K562 (cell line): ENCODE measurements at regions not wholly inside any gene's neighbourhood (a gene's known extent, or its start where the extent isn't known, plus 50 kb on each side); places are given as distances from the start of the nearest gene placed in this dataset.
"Not testable (repeated sequence)": the region's sequence is repeated elsewhere in the genome, so short reads cannot be mapped to it uniquely, and the experiment has no call there.

Experiments
- ATAC-seq: fragments of 200-7000 bp; cut with Tn5 transposase; 3 replicates; pipeline ENCODE4 v1.9.1; 2020; ENCODE audit warnings: moderate library complexity
- BruUV-seq: library from RNA; stranded (reverse); fragments of 400-500 nt; replicated peaks from 2 replicates; lab custom pipeline; 2021; lab: Mats Ljungman, UMichigan
- CTCF ChIA-PET: fragments of 300-600 bp; formaldehyde crosslinking; extraction: SDS; loops from one replicate; lab custom pipeline; 2021; ENCODE audit warnings: low intra/inter-chr PET ratio; lab: Yijun Ruan, JAX
- POLR2A ChIA-PET: fragments of 300-600, 350-650 bp; sonication (Branson Sonifier 250); formaldehyde crosslinking; extraction: SDS; loops from one replicate; lab custom pipeline; 2021; ENCODE audit warnings: antibody characterized with exemption, inconsistent platforms; lab: Yijun Ruan, JAX
- DNase-seq, 4 experiments: peaks; one replicate each; pipeline versions ENCODE4 v3.0.0 to v3.0.0-alpha.2; 2011 to 2018; ENCODE audit warnings: low spot score in 3 of 4, mixed read lengths in 3 of 4; ENCODE audit errors: extremely low read depth in 1 of 4
- FAIRE-seq: peaks from 2 replicates; lab custom pipeline; 2011; peaks lifted over from hg19 to GRCh38; lab: Jason Lieb, UNC
- H2AFZ ChIP-seq: 2 replicates; pipeline ENCODE4 v1.6.0; 2011; ENCODE audit warnings: low read depth, low read length, control low read depth, inconsistent platforms
- H3K27ac ChIP-seq: fragments of 200-600 bp; 3 replicates; pipeline ENCODE4 v1.8.0; 2011; ENCODE audit warnings: low read depth, mild to moderate bottlenecking, control low read depth, inconsistent platforms, low read length, moderate library complexity, mixed read lengths; ENCODE audit errors: extremely low read depth
- H3K27me3 ChIP-seq, 2 experiments: fragments of 300-600 bp in 1 of 2; 2 replicates in 1 of 2; 3 replicates in 1 of 2; pipeline versions ENCODE4 v1.6.0 to v1.8.0; 2011; ENCODE audit warnings: inconsistent platforms in 2 of 2, low read length in 2 of 2, mild to moderate bottlenecking in 1 of 2, mixed read lengths in 1 of 2, moderate library complexity in 1 of 2; ENCODE audit not compliant: control insufficient read depth in 2 of 2, insufficient read depth in 2 of 2
- H3K36me3 ChIP-seq: fragments of 300-600 bp; 3 replicates; pipeline ENCODE4 v1.8.0; 2011; ENCODE audit warnings: mild to moderate bottlenecking, low read length, inconsistent platforms; ENCODE audit not compliant: control insufficient read depth, insufficient read depth
- H3K4me1 ChIP-seq, 2 experiments: fragments of 200-600 bp in 1 of 2; replicated peaks in 1 of 2; 2 replicates in 1 of 2; 3 replicates in 1 of 2; pipeline versions ENCODE4 v1.5.1 to v1.8.0; 2011; ENCODE audit warnings: inconsistent platforms in 2 of 2, low read length in 2 of 2, mild to moderate bottlenecking in 1 of 2, mixed read lengths in 1 of 2, moderate library complexity in 1 of 2; ENCODE audit not compliant: control insufficient read depth in 2 of 2, insufficient read depth in 2 of 2
- H3K4me2 ChIP-seq: 2 replicates; pipeline ENCODE4 v1.6.1; 2011; ENCODE audit warnings: low read length, control low read depth, inconsistent platforms, mixed read lengths; ENCODE audit not compliant: insufficient read depth
- H3K4me3 ChIP-seq: fragments of 200-600 bp; sonication (generic), shearing (Covaris generic); 2 replicates; pipeline ENCODE4 v1.5.1; 2016; ENCODE audit warnings: control low read depth, inconsistent platforms
- H3K79me2 ChIP-seq: fragments of 200-600 bp; 3 replicates; pipeline ENCODE4 v1.8.0; 2011; ENCODE audit warnings: low read length, inconsistent platforms; ENCODE audit not compliant: control insufficient read depth, insufficient read depth
- H3K9ac ChIP-seq, 2 experiments: 2 replicates each; pipeline versions ENCODE4 v1.6.0 to v1.6.1; 2011; ENCODE audit warnings: low read depth in 2 of 2, low read length in 2 of 2, control low read depth in 1 of 2, inconsistent platforms in 1 of 2, mild to moderate bottlenecking in 1 of 2, mixed read lengths in 1 of 2; ENCODE audit not compliant: insufficient read depth in 1 of 2
- H3K9me1 ChIP-seq: one replicate; pipeline ENCODE4 v1.6.0; 2011; ENCODE audit warnings: inconsistent platforms, mild to moderate bottlenecking, low read length, moderate library complexity; ENCODE audit not compliant: control insufficient read depth, insufficient read depth
- H3K9me3 ChIP-seq: replicated peaks from 2 replicates; pipeline ENCODE4 v1.5.1; 2011; ENCODE audit warnings: low read depth, low read length, inconsistent platforms; ENCODE audit not compliant: control insufficient read depth, insufficient read depth
- H4K20me1 ChIP-seq: replicated peaks from 2 replicates; pipeline ENCODE4 v1.6.1; 2011; ENCODE audit warnings: low read length, inconsistent platforms, mixed read lengths; ENCODE audit not compliant: control insufficient read depth, insufficient read depth
- TRIM28 ChIP-seq: fragments of 450-650 bp; IDR thresholded peaks from 2 replicates; pipeline ENCODE4 v1.6.1; 2017
- ZNF280A ChIP-seq: fragments of 450-650 bp; IDR thresholded peaks from 2 replicates; pipeline ENCODE4 v1.6.1; 2018; ENCODE audit warnings: mild to moderate bottlenecking, low read depth; ENCODE audit not compliant: partially characterized antibody
- ZNF707 ChIP-seq: fragments of 250-450 bp; sonication (Bioruptor Pico); conservative IDR thresholded peaks from 2 replicates; pipeline ENCODE4 v1.8.0; 2022; ENCODE audit warnings: inconsistent platforms, mild to moderate bottlenecking, moderate library complexity
- WGBS: fragments of 100-300 bp; shearing (Covaris generic); methylation state at CpG from one replicate; pipeline ENCODE4 v1.1.6; 2016; ENCODE audit warnings: low coverage, mixed read lengths; ENCODE audit not compliant: insufficient coverage; ENCODE audit errors: missing lambda C conversion rate; 5-methylcytosine and 5-hydroxymethylcytosine counted together
- in situ Hi-C: fragments of 300-500 bp; cut with MboI; formaldehyde crosslinking; loops from 4 replicates; pipeline ENCODE4 v1.15.0; 2018; ENCODE audit warnings: inconsistent platforms, mixed read lengths
- intact Hi-C: fragments of 100-400 bp; cut with micrococcal nuclease; formaldehyde crosslinking; loops from 2 replicates; pipeline ENCODE4 v1.14.2; 2022

GRCh38 chr10:91098021-91098420 lies 122.4 kb upstream of the PCGF5 start:
- H3K9ac ChIP-seq, H3K9me1 ChIP-seq, intact Hi-C loops, H3K27ac ChIP-seq, H3K79me2 ChIP-seq, H3K27me3 ChIP-seq, ATAC-seq, FAIRE-seq, H2AFZ ChIP-seq, H4K20me1 ChIP-seq, H3K4me3 ChIP-seq, H3K36me3 ChIP-seq, in situ Hi-C loops, H3K9me3 ChIP-seq, H3K4me2 ChIP-seq, CTCF ChIA-PET, DNase-seq, POLR2A ChIA-PET, BruUV-seq: not testable (repeated sequence)
- TF ChIP-seq TRIM28, result 0 out of 2 replicates have a peak, but pooled peaks have one; percentile 41
- TF ChIP-seq ZNF280A, result peak; percentile 7
- peak; percentile 96 for TF ChIP-seq ZNF707 (CRISPR knock-in tag)
- 50% methylated on average over 2 of the region's 2 CpGs for WGBS
- peaks cover 9 to 12% of the 10 kb centered on the region in 2 experiments; a peak in 4 of 5 replicates for H3K4me1 ChIP-seq
